ENCODE measurements at regions not wholly inside any gene's neighbourhood (a gene's known extent, or its start where the extent isn't known, plus 50 kb on each side); places are given as distances from the start of the nearest gene placed in this dataset.

GRCh38 chr14:38485026-38485425 lies 229.1 kb upstream of the CLEC14A start:
- DNase-seq (ENCODE audit: low spot score) = no peak
- TF ChIP-seq CTCF (IDR thresholded peaks at IDR 0.05; ENCODE audit: extremely low read depth, missing control alignments) = no peak

DNA sequence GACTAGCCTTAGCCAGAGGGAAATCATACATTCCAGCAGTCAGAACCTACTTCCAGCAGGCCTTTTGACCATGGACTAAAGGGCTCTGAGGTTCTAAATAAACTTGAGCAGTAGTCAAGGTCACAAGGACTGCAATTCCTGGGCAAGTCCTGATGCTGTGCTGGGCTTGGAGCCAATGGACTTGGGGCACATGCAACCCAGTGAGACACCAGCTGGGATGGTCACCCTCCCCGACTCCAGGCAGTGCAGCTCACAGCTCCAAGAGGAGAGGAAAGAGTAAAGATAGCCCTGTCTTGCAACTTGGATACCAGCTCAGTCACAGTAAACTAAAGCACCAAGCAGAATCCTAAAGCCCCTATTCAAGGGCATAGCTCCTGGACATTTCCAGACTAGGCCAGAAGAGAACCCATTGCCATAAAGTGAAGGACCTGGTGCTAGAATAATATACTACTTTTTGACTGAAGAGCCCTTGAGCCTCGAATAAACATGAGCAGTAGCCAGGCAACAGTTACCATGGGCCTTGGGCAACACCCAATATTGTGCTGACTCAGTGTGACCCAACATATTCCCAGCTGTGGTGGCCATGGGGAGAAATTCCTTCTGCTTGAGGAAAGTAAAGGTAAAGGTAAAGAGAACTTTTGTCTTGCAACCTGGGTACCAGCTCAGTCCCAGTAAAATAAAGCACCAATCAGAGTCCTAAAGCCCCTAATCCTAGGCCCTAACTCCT lies 226.2 kb upstream of the CLEC14A start:
- no peak for TF ChIP-seq CTCF (IDR thresholded peaks at IDR 0.05; ENCODE audit: extremely low read depth, missing control alignments)
- no peak for DNase-seq (ENCODE audit: low spot score)

DNA sequence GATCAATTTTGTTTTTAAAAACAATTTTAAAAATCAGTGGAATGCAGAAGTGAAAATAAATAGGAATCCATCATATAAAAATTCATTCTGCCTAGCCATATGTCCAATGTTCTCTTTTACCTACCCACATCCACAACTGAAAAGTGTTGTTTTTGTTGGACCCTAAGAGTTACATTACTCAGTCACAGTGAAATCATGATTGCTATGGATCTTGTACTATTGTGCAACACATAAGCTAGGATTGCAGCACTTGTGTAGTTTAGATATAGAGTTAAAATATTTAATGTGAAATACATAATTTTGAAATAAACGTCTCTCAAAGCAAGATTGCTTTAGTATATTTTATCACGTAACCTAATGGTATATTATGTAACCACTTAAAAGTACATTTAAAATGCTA lies 213.3 kb upstream of the CLEC14A start:
- TF ChIP-seq CTCF (IDR thresholded peaks at IDR 0.05; ENCODE audit: extremely low read depth, missing control alignments) = no peak
- no peak for DNase-seq (ENCODE audit: low spot score)

DNA sequence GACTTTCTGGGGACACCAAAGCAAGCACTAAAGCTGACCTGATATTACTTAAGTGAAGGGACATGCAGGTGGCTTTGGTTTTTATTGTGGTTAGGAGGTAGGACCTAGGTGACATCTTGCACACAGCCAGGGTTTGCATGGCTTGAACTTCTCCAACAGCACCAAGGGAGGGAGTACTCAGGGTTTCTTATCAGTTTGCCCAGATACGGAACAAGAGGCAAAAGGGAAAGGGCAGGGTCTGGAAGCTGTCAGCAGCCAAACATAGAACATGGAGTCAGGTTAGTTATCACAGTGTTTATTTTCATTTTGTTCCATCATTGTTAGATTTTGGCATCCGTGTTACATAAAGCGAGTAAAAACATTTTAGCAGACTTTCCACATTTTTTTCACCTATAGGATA lies 186.3 kb upstream of the CLEC14A start:
- no peak for DNase-seq (ENCODE audit: low spot score)
- no peak for TF ChIP-seq CTCF (IDR thresholded peaks at IDR 0.05; ENCODE audit: extremely low read depth, missing control alignments)

DNA sequence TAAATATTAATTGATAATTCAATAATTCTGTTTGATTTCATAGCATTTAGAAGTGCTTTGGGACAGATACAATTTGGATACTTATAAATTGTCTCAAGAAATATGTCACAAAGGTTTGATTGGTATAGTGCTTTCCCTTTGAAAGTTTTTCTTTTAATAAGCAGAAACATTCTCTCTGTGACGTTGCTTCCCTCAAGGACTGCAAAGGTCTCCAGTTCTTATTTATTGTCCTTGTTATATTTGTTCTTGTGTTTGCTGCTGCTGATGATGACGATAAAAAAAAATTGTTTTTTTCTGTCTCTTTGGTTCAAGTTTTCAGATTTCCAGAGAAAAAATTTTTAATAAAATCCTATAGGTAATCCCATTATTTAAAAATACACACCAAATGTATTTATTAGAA lies 176.3 kb upstream of the CLEC14A start:
- no peak for TF ChIP-seq CTCF (IDR thresholded peaks at IDR 0.05; ENCODE audit: extremely low read depth, missing control alignments)

DNA sequence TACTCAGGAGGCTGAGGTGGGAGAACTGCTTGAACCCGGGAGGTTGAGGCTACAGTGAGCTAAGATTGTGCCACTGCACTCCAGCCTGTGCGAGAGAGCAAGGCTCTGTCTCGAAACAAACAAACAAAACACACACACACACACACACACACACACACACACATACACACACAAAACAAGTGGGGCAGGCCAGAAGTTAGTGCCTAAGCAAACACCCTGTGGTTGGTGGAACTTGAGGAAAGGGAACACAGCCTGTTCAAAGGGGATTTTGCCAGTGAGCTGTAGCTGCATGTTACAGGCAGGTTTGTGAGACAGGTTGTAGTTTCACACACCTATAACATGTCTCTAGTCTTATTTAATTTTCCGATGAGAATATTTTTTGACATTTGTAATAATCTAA lies 175.3 kb upstream of the CLEC14A start:
- DNase-seq (ENCODE audit: low spot score) = no peak
- TF ChIP-seq CTCF (IDR thresholded peaks at IDR 0.05; ENCODE audit: extremely low read depth, missing control alignments) = no peak

More for the DNA sequence above, 176.3 kb upstream of the CLEC14A start:
- DNase-seq (ENCODE audit: low spot score) = no peak

DNA sequence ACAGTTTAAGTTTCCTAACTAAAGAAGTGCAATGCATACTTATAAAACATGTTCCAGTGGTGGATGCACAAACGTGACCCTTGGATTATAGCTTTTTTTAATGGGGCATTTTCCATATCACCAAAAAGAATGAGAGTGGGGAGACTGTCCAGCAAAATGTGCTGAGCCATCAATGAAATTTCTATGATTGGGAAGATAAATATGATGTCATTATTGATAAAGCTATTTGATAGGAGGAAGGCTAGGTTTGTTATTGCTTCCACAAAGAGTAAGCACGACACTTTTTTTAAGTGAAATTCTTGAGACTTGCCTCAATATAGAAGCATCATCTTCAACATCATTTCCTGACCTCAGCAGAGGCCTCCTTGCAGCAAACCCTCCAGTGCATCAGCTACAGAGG lies 174.6 kb upstream of the CLEC14A start:
- DNase-seq (ENCODE audit: low spot score) = no peak
- TF ChIP-seq CTCF (IDR thresholded peaks at IDR 0.05; ENCODE audit: extremely low read depth, missing control alignments) = no peak

Measured in GM20000 (cell line).